ENCODE measurements at regions not wholly inside any gene's neighbourhood (a gene's known extent, or its start where the extent isn't known, plus 50 kb on each side); places are given as distances from the start of the nearest gene placed in this dataset.
A peak's percentile ranks its signal among the peaks of the same experiment; 100 is the strongest.

DNA sequence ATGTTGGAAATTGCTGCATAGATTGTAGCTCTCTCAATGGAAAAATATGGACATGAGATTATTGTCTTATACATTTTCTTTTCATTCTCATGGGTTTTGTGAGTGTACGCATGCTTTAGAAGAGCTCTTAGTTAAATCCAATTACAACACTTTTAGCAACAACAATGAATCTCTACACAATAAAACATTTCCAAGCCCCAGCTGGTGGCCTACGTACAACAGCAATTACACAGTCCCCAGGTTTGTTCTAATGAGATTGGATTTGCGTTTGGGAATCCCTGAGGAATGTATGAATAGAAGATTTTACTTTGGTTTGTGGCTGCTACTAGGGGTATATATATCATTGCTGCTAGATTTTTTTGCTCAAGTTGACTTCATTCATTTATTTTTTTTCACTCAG, 98.6 kb downstream of the FHDC1 start:
- H3K27me3 Mint-ChIP-seq (ENCODE audit: unreplicated experiment) = peaks cover 2% of the 10 kb centered on the region
- peaks cover 49% of the 10 kb centered on the region for H3K4me1 Mint-ChIP-seq (ENCODE audit: unreplicated experiment)
- DNase-seq (ENCODE audit: extremely low spot score, unreplicated experiment) = no peak
- TF ChIP-seq, protein P1, sequence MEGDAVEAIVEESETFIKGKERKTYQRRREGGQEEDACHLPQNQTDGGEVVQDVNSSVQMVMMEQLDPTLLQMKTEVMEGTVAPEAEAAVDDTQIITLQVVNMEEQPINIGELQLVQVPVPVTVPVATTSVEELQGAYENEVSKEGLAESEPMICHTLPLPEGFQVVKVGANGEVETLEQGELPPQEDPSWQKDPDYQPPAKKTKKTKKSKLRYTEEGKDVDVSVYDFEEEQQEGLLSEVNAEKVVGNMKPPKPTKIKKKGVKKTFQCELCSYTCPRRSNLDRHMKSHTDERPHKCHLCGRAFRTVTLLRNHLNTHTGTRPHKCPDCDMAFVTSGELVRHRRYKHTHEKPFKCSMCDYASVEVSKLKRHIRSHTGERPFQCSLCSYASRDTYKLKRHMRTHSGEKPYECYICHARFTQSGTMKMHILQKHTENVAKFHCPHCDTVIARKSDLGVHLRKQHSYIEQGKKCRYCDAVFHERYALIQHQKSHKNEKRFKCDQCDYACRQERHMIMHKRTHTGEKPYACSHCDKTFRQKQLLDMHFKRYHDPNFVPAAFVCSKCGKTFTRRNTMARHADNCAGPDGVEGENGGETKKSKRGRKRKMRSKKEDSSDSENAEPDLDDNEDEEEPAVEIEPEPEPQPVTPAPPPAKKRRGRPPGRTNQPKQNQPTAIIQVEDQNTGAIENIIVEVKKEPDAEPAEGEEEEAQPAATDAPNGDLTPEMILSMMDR (IDR thresholded peaks at IDR 0.05) = no peak
- peaks cover 9% of the 10 kb centered on the region for H3K9me3 Mint-ChIP-seq (ENCODE audit: unreplicated experiment)
- H3K27ac Mint-ChIP-seq (ENCODE audit: unreplicated experiment) = no peak overlapping the region
- peaks cover 6% of the 10 kb centered on the region for H3K36me3 Mint-ChIP-seq (ENCODE audit: unreplicated experiment)
- no peak overlapping the region for H3K4me3 Mint-ChIP-seq (ENCODE audit: unreplicated experiment)

DNA sequence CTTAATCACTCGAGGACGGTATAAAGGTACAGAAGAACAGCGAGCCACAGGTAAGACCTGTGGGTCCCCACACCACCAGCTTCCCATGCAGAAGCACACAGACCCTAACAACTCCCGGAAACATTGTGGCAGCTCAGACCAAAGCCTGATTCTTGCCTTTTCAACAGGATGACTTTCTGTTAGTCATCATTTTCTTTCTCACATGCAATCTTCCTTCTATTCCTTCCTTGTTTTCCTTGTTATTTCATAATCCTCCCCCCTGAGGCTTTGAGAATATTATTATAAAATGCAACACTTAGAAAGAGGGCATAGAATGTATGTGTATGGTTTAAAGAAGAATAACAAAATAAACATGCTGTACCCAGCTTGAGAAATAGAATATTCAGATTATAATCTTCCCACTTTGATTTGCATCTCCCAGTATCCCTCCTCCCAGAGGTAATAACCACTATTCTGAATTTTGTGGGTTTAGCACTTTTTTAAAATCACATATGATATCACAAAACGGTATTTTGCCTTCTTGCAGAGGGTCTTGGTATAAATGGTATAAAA, 100.9 kb downstream of the FHDC1 start:
- Mint-ChIP-seq H3K27me3 (ENCODE audit: unreplicated experiment) (no peaks in the 10 kb centered on the region), H3K27ac (ENCODE audit: unreplicated experiment) (peak overlapping the region; percentile 68), H3K4me3 (ENCODE audit: unreplicated experiment) (no peak overlapping the region), H3K36me3 (ENCODE audit: unreplicated experiment) (no peaks in the 10 kb centered on the region), H3K4me1 (ENCODE audit: unreplicated experiment) (peaks cover 49% of the 10 kb centered on the region), H3K9me3 (ENCODE audit: unreplicated experiment) (no peaks in the 10 kb centered on the region)
- TF ChIP-seq, protein P1 (IDR thresholded peaks at IDR 0.05) = no peak
- DNase-seq (ENCODE audit: extremely low spot score, unreplicated experiment) = no peak

DNA sequence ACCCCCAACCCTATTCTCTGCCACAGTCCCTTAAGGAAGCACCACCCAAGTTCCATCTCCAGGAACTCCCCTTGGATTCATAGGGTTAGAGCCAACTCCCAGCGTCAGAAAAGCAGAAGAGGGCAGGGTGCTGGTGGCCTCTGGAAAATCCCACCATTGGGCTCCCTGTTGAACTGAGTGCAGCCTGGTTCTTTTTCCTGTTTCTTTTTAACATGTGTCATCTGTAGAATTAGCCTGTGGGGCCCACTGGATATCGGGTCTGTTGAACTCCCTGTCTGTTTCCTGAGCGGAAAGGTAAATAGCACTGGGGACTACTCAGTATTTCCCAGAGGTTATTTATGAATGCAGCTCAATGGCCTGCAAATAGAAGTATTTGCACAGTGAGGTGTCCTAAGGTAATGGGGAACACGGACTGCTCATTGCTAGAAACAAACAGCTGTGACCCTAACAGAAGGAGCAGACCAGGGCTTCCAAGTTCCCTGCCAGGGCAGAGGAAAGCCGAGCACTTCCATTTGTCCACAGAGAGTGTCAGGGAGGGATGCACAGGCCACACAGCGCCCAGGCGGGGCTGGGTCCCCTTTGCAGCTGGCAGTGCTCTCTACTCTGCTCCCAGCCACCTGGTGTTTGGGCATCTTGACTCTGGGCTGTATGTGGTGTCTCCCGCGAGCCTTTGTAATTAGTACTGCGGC, 102.6 kb downstream of the FHDC1 start:
- Mint-ChIP-seq H3K4me3 (ENCODE audit: unreplicated experiment) (no peak overlapping the region), H3K36me3 (ENCODE audit: unreplicated experiment) (no peaks in the 10 kb centered on the region), H3K9me3 (ENCODE audit: unreplicated experiment) (no peaks in the 10 kb centered on the region), H3K27ac (ENCODE audit: unreplicated experiment) (peak overlapping the region; percentile 1), H3K27me3 (ENCODE audit: unreplicated experiment) (no peaks in the 10 kb centered on the region), H3K4me1 (ENCODE audit: unreplicated experiment) (peaks cover 41% of the 10 kb centered on the region)
- DNase-seq (ENCODE audit: extremely low spot score, unreplicated experiment) = no peak
- TF ChIP-seq, protein P1 (IDR thresholded peaks at IDR 0.05) = no peak

DNA sequence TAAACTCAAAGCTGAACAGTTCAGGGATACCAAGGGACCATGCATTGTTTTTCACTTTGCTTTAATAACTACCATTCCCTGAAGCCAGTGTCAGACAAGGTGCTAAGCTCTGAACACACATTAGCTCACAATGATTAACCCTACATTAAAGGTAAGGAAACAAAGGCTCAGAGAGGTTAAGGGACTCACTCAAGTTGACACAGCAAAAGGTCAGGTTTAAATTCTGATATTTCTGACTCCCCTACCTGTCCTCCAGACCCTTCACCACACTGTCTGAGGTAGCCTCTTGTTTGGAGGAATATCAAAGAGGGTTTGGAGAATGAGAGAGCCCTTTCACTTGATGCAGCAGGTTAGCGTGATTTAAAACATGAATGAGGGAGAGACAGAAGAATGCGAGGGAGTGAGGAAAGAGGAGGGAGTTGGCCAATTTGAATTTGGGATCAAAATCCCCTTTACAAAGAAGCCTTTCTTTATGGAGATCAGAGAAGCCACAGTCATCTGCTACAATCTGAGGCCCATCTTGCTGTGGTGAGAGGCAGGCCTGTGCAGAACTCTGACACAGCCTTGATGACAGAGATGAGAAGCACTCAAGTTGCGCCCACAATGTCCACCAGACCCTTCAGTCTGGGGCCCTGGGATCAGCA, 103.5 kb downstream of the FHDC1 start:
- no peak overlapping the region for H3K4me3 Mint-ChIP-seq (ENCODE audit: unreplicated experiment)
- no peak overlapping the region for H3K27ac Mint-ChIP-seq (ENCODE audit: unreplicated experiment)
- H3K27me3 Mint-ChIP-seq (ENCODE audit: unreplicated experiment) = peaks cover 2% of the 10 kb centered on the region
- no peaks in the 10 kb centered on the region for H3K9me3 Mint-ChIP-seq (ENCODE audit: unreplicated experiment)
- TF ChIP-seq, protein P1 (IDR thresholded peaks at IDR 0.05) = no peak
- no peaks in the 10 kb centered on the region for H3K36me3 Mint-ChIP-seq (ENCODE audit: unreplicated experiment)
- H3K4me1 Mint-ChIP-seq (ENCODE audit: unreplicated experiment) = peaks cover 32% of the 10 kb centered on the region
- DNase-seq (ENCODE audit: extremely low spot score, unreplicated experiment) = no peak

DNA sequence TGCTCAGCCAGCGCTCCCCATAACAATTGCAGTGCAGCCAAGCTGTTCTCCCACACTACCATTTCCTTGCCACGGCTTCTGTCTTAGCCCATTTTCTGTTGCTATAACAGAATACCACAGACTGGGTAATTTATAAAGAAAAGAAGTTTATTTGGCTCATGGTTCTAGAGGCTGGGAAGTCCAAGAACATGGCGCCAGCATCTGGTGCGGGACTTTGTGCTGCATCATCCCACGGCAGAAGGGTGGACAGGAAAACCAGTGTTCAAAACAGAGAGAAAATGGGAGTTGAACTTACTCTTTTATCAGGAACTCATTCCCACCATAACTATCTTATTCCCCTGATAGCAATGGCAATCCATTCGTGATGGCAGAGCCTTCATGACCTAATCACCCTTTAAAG, 104.6 kb downstream of the FHDC1 start:
- Mint-ChIP-seq H3K4me1 (ENCODE audit: unreplicated experiment) (peaks cover 27% of the 10 kb centered on the region), H3K27me3 (ENCODE audit: unreplicated experiment) (peaks cover 2% of the 10 kb centered on the region), H3K9me3 (ENCODE audit: unreplicated experiment) (no peaks in the 10 kb centered on the region), H3K27ac (ENCODE audit: unreplicated experiment) (no peak overlapping the region), H3K36me3 (ENCODE audit: unreplicated experiment) (no peaks in the 10 kb centered on the region), H3K4me3 (ENCODE audit: unreplicated experiment) (no peak overlapping the region)
- DNase-seq (ENCODE audit: extremely low spot score, unreplicated experiment) = no peak
- TF ChIP-seq, protein P1 (IDR thresholded peaks at IDR 0.05) = no peak

Measured in osteocyte (in vitro differentiated cells).